ENCODE measurements at regions not wholly inside any gene's neighbourhood (a gene's known extent, or its start where the extent isn't known, plus 50 kb on each side); places are given as distances from the start of the nearest gene placed in this dataset.
"Not testable (repeated sequence)": the region's sequence is repeated elsewhere in the genome, so short reads cannot be mapped to it uniquely, and the experiment has no call there.

- DNase-seq: peak; percentile 1
Observed at GRCh38 chr6:26957399-26958127, 289.9 kb upstream of the PRSS16 start.

GRCh38 chr6:26961236-26961635 is 286.3 kb upstream of the PRSS16 start:
- DNase-seq: not testable (repeated sequence)

GRCh38 chr6:27002447-27002846 is 245.1 kb upstream of the PRSS16 start:
- DNase-seq: no peak

GRCh38 chr6:27007020-27007419 is 240.5 kb upstream of the PRSS16 start:
- no peak for DNase-seq

GRCh38 chr6:27008613-27009012 is 238.9 kb upstream of the PRSS16 start:
- DNase-seq: not testable (repeated sequence)

GRCh38 chr6:27014053-27014452 is 233.4 kb upstream of the PRSS16 start:
- not testable (repeated sequence) for DNase-seq

- no peak for DNase-seq
Observed at GRCh38 chr6:27016689-27017088, 230.8 kb upstream of the PRSS16 start.

GRCh38 chr6:27018401-27018800 is 229.1 kb upstream of the PRSS16 start:
- not testable (repeated sequence) for DNase-seq

GRCh38 chr6:27019651-27020552 is 227.6 kb upstream of the PRSS16 start:
- DNase-seq: no peak

GRCh38 chr6:27020553-27020880 is 227.0 kb upstream of the PRSS16 start:
- no peak for DNase-seq

GRCh38 chr6:27023664-27024063 is 223.8 kb upstream of the PRSS16 start:
- no peak for DNase-seq

GRCh38 chr6:27025351-27025750 is 222.2 kb upstream of the PRSS16 start:
- no peak for DNase-seq

GRCh38 chr6:27026361-27026760 is 221.1 kb upstream of the PRSS16 start:
- no peak for DNase-seq

- DNase-seq: no peak
Observed at GRCh38 chr6:27031302-27031701, 216.2 kb upstream of the PRSS16 start.

- DNase-seq: no peak
Observed at GRCh38 chr6:27038498-27038897, 209.0 kb upstream of the PRSS16 start.

- DNase-seq: no peak
Observed at GRCh38 chr6:27040244-27041042, 207.1 kb upstream of the PRSS16 start.

GRCh38 chr6:27043244-27043643 is 204.3 kb upstream of the PRSS16 start:
- DNase-seq: no peak

GRCh38 chr6:27045131-27045530 is 202.4 kb upstream of the PRSS16 start:
- not testable (repeated sequence) for DNase-seq

- DNase-seq: not testable (repeated sequence)
Observed at GRCh38 chr6:27047725-27048124, 199.8 kb upstream of the PRSS16 start.

- DNase-seq: no peak
Observed at GRCh38 chr6:27049863-27050781, 197.4 kb upstream of the PRSS16 start.

GRCh38 chr6:27052082-27052730 is 195.3 kb upstream of the PRSS16 start:
- DNase-seq: not testable (repeated sequence)

- DNase-seq: no peak
Observed at GRCh38 chr6:27052731-27053082, 194.8 kb upstream of the PRSS16 start.

All from NCI-H1694 (cell line).